Heart left ventricle (tissue), 16 donors: ENCODE measurements at regions not wholly inside any gene's neighbourhood (a gene's known extent, or its start where the extent isn't known, plus 50 kb on each side); places are given as distances from the start of the nearest gene placed in this dataset.
"Not testable (repeated sequence)": the region's sequence is repeated elsewhere in the genome, so short reads cannot be mapped to it uniquely, and the experiment has no call there.

Experiments used
- ATAC-seq, 4 donors: fragments of 200-7000 bp; cut with Tn5 transposase; one replicate each; pipeline ENCODE4 v1.9.1; 2020 to 2022; ENCODE audit warnings: moderate library complexity in 4 of 4, mild to moderate bottlenecking in 3 of 4, moderate number of reproducible peaks in 1 of 4
- DNase-seq, 5 donors: peaks; one replicate each; pipeline ENCODE4 v3.0.0-alpha.2; 2020
- H3K27ac ChIP-seq, 12 donors: fragments of 200-600 bp; sonication (generic) in 4 of 12; one replicate each; pipeline versions ENCODE4 v1.5.0 to v1.8.0; 2016 to 2022; ENCODE audit warnings: mild to moderate bottlenecking in 2 of 12
- H3K27me3 ChIP-seq, 9 donors: fragments of 200-600 bp; sonication (generic) in 2 of 9; one replicate each; pipeline versions ENCODE4 v1.5.1 to v1.8.0; 2016 to 2022; ENCODE audit warnings: mild to moderate bottlenecking in 3 of 9
- H3K36me3 ChIP-seq, 9 donors: fragments of 200-600 bp; sonication (generic) in 2 of 9; one replicate each; pipeline versions ENCODE4 v1.5.0 to v1.8.0; 2018 to 2022; ENCODE audit warnings: mild to moderate bottlenecking in 2 of 9
- H3K4me1 ChIP-seq, 12 donors: fragments of 200-600 bp; sonication (generic) in 4 of 12; one replicate each; pipeline versions ENCODE4 v1.5.0 to v1.8.0; 2016 to 2022; ENCODE audit warnings: mild to moderate bottlenecking in 3 of 12
- H3K4me3 ChIP-seq, 12 donors: fragments of 200-600 bp; sonication (generic) in 4 of 12; one replicate each; pipeline versions ENCODE4 v1.5.0 to v1.8.0; 2017 to 2022; ENCODE audit warnings: mild to moderate bottlenecking in 9 of 12, moderate library complexity in 4 of 12
- H3K9me3 ChIP-seq, 12 donors: fragments of 200-600 bp; sonication (generic) in 4 of 12; one replicate each; pipeline versions ENCODE4 v1.5.0 to v1.8.0; 2016 to 2022; ENCODE audit warnings: mild to moderate bottlenecking in 1 of 12
- POLR2A ChIP-seq, 2 donors: fragments of 450-650 bp; IDR thresholded peaks; one replicate each; pipeline ENCODE4 v1.6.1; 2017; ENCODE audit warnings: antibody characterized with exemption in 2 of 2, mild to moderate bottlenecking in 2 of 2, moderate library complexity in 2 of 2
- WGBS, 4 donors: extraction: QIAGEN DNeasy Blood & Tissue Kit in 2 of 4; methylation state at CpG; one replicate each; pipeline versions ENCODE4 v1.1.5 to v1.1.7; 2013 to 2018; 5-methylcytosine and 5-hydroxymethylcytosine counted together
- intact Hi-C, 10 donors: fragments of 100-400 bp; cut with DNase I; formaldehyde crosslinking; loops; one replicate each; pipeline versions ENCODE4 v1.11.1 to v1.14.2; 2022
- TF ChIP-seq, protein P1 (sequence below), 12 donors: fragments of 200-600 bp; sonication (generic) in 4 of 12; IDR thresholded peaks; one replicate each; pipeline versions ENCODE4 v1.5.0 to v1.8.0; 2018 to 2022; ENCODE audit warnings: antibody characterized with exemption in 12 of 12, mild to moderate bottlenecking in 5 of 12
- donor health status: ischemic (EF 13 %, LVEDD 7.1; RV severe dilation, severe dysfunction).
- donor health status: healthy with polysubstance abuse.
- donor health status: DM: no; HTN: yes; CAD: no.
- donor health status: DM: no; HTN: no; CAD: no.
- donor health status: ischemic (EF 25% LVEDD 6.9; RV normal size, moderate dysfunction).
- donor health status: ischemic (EF 25% LVEDD 5.7; RV mildly dilated, moderate dysfunction).
- donor health status: healthy.
- donor health status: DM: yes; HTN: yes; CAD: no.
- donor health status: ischemic (EF 35%, LVEDD 5.7; RV mildly dilated, moderate dysfunction).
- donor health status: nonischemic (EF 11% LVEDD 7.7; RV severe dilation, severe dysfunction).
- donor health status: DM: yes; HTN: yes; CAD: no.
- donor health status: PGD.
- donor health status: ischemic (EF 29% LVEDD 5.4; RV normal size, mild dysfunction).
- donor health status: nonischemic (EF 23%, LVEDD 6.1; RV moderate dilation, normal function).

DNA sequence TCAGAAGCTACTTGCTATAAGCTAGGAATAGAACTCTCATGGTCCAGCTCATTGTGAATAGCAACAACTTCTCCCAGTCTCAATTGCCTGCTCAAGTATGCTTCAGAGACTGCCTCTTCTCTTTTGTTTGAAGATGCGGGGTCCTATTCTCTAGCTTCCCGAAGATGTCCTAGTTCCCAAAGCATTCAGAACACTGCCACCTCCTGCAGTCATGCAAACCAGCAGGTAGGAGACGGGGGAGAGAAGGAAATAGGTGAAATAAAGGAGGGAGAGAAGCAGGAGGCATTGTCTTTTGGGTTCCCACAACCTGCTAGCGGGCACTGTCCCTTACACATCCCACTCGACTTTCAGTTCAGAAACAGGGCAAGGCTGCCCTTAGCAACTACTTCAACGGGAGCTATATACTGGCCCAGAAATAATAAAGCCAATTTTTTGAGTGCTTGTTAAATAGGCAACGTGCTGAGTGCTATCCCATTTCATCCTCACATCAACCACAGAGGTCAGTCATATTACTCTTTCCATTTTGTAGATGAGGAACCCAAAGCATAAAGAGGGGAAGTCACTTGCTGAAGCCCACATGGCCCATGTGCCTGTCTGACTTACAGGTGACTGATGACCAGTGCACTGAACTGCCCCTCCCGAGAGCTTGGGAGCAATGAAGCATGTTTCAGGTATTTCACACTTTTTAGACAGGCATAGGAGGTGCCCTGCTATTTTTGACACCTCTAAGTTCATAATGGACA, 61.9 kb upstream of the ATXN1 start:
- intact Hi-C loops = no loop called here
- H3K4me3 ChIP-seq = no peak overlapping the region
- ATAC-seq (no peak), DNase-seq (no peak)
- H3K27ac ChIP-seq = no peak overlapping the region
- no peaks in the 10 kb centered on the region for H3K9me3 ChIP-seq
- TF ChIP-seq POLR2A (IDR thresholded peaks at IDR 0.05) = no peak
- TF ChIP-seq, protein P1, sequence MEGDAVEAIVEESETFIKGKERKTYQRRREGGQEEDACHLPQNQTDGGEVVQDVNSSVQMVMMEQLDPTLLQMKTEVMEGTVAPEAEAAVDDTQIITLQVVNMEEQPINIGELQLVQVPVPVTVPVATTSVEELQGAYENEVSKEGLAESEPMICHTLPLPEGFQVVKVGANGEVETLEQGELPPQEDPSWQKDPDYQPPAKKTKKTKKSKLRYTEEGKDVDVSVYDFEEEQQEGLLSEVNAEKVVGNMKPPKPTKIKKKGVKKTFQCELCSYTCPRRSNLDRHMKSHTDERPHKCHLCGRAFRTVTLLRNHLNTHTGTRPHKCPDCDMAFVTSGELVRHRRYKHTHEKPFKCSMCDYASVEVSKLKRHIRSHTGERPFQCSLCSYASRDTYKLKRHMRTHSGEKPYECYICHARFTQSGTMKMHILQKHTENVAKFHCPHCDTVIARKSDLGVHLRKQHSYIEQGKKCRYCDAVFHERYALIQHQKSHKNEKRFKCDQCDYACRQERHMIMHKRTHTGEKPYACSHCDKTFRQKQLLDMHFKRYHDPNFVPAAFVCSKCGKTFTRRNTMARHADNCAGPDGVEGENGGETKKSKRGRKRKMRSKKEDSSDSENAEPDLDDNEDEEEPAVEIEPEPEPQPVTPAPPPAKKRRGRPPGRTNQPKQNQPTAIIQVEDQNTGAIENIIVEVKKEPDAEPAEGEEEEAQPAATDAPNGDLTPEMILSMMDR (IDR thresholded peaks at IDR 0.05) = no peak
- H3K36me3 ChIP-seq = no peaks in the 10 kb centered on the region
- peaks cover 0 to 8% (median 0%) of the 10 kb centered on the region in 12 donors for H3K4me1 ChIP-seq
- H3K27me3 ChIP-seq = no peaks in the 10 kb centered on the region
- WGBS, 4 donors = 84 to 89% (median 86%) methylated on average over 8 of the region's 8 CpGs

GRCh38 chr6:16822529-16822928, 61.3 kb upstream of the ATXN1 start:
- Histone ChIP-seq H3K9me3 (no peaks in the 10 kb centered on the region), H3K36me3 (no peaks in the 10 kb centered on the region), H3K4me1 (peaks cover 0 to 8% (median 0%) of the 10 kb centered on the region in 12 donors), H3K27me3 (no peaks in the 10 kb centered on the region), H3K4me3 (no peak overlapping the region), H3K27ac (no peak overlapping the region)
- 81 to 88% (median 84%) methylated on average over 2 of the region's 2 CpGs for WGBS, 4 donors
- ATAC-seq = no peak
- intact Hi-C loops = no loop called here
- TF ChIP-seq, protein P1 (IDR thresholded peaks at IDR 0.05) = no peak
- TF ChIP-seq POLR2A (IDR thresholded peaks at IDR 0.05) = no peak
- no peak for DNase-seq

GRCh38 chr6:16821834-16822264, 60.6 kb upstream of the ATXN1 start:
- Histone ChIP-seq H3K9me3 (no peaks in the 10 kb centered on the region), H3K27ac (no peak overlapping the region), H3K4me1 (peaks cover 0 to 8% (median 0%) of the 10 kb centered on the region in 12 donors), H3K27me3 (no peaks in the 10 kb centered on the region), H3K4me3 (no peak overlapping the region), H3K36me3 (no peaks in the 10 kb centered on the region)
- ATAC-seq = no peak
- no peak for TF ChIP-seq POLR2A (IDR thresholded peaks at IDR 0.05)
- TF ChIP-seq, protein P1 (IDR thresholded peaks at IDR 0.05) = no peak
- 83 to 93% (median 90%) methylated on average over 4 to 5 of the region's 5 CpGs for WGBS, 4 donors
- intact Hi-C loops = no loop called here
- no peak for DNase-seq

- DNase-seq, intact Hi-C loops, H3K27ac ChIP-seq, H3K4me3 ChIP-seq, ATAC-seq, H3K9me3 ChIP-seq, H3K27me3 ChIP-seq, H3K4me1 ChIP-seq, H3K36me3 ChIP-seq: not testable (repeated sequence)
- WGBS, 4 donors = 93 to 99% (median 97%) methylated on average over 3 of the region's 3 CpGs
Observed at GRCh38 chr6:16820262-16820661, 59.0 kb upstream of the ATXN1 start.

DNA sequence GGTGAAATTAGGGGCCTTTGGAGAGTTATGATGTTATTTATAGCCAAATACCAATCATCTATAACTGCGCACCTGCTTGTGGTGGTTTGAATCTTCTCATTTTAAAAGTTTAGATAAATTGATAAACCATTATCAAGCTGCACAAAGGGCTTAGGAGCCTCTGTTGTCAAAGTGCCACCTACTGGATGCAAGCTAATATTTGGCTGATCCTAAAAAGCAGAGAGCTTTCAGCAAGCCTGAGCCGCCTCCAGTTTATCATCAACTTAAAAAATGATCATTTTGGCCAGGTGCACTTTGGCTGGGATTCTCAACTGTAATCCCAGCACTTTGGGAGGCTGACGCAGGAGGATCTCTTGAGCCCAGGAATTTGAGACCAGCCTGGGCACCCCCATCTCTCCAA, 58.5 kb upstream of the ATXN1 start:
- WGBS, 4 donors = 78 to 89% (median 84%) methylated on average over 3 of the region's 3 CpGs

More for the DNA sequence above, 58.5 kb upstream of the ATXN1 start:
- DNase-seq = no peak
- Histone ChIP-seq H3K9me3 (no peaks in the 10 kb centered on the region), H3K27ac (no peak overlapping the region), H3K36me3 (no peaks in the 10 kb centered on the region), H3K4me3 (no peak overlapping the region), H3K27me3 (no peaks in the 10 kb centered on the region), H3K4me1 (no peaks in the 10 kb centered on the region)
- intact Hi-C loops = no loop called here
- TF ChIP-seq POLR2A (IDR thresholded peaks at IDR 0.05) = no peak
- TF ChIP-seq, protein P1 (IDR thresholded peaks at IDR 0.05) = peak in 5 of 12 donors; percentile 10 to 34 (median 30)
- no peak for ATAC-seq
